K562 (cell line): ENCODE measurements at regions not wholly inside any gene's neighbourhood (a gene's known extent, or its start where the extent isn't known, plus 50 kb on each side); places are given as distances from the start of the nearest gene placed in this dataset.

Experiments used
- ADNP ChIP-seq: fragments of 200-800 bp; sonication (Bioruptor generic); IDR thresholded peaks from 2 replicates; pipeline ENCODE4 v1.6.1; 2016; ENCODE audit warnings: missing genetic modification characterization, missing compliant biosample characterization
- ARID3A ChIP-seq: IDR thresholded peaks from 2 replicates; pipeline ENCODE4 v1.6.1; 2012; ENCODE audit warnings: low read depth, low read length, improper control_type of control experiment, borderline replicate concordance
- CHCHD3 ChIP-seq: fragments of 250-450 bp; sonication (Bioruptor Pico); IDR thresholded peaks from 2 replicates; pipeline ENCODE4 v2.1.2; 2022; ENCODE audit warnings: mild to moderate bottlenecking
- DEAF1 ChIP-seq: fragments of 450-650 bp; formaldehyde crosslinking; IDR thresholded peaks from 2 replicates; pipeline ENCODE4 v1.4.0; 2020; ENCODE audit warnings: mild to moderate bottlenecking, moderate library complexity
- DIDO1 ChIP-seq: fragments of 450-650 bp; IDR thresholded peaks from 2 replicates; pipeline ENCODE4 v1.6.1; 2016; ENCODE audit warnings: low read depth, missing biosample characterization, missing genetic modification characterization
- HDAC8 ChIP-seq: fragments of 450-650 bp; IDR thresholded peaks from 2 replicates; pipeline ENCODE4 v1.6.1; 2016; ENCODE audit warnings: mild to moderate bottlenecking, missing genetic modification characterization, moderate library complexity, missing compliant biosample characterization
- MNT ChIP-seq, 2 experiments: fragments of 450-650 bp; conservative IDR thresholded peaks; 2 replicates each; pipeline ENCODE4 v1.6.1; 2017; ENCODE audit warnings: mild to moderate bottlenecking in 2 of 2, moderate library complexity in 2 of 2
- POLR2AphosphoS5 ChIP-seq: IDR thresholded peaks from 2 replicates; pipeline ENCODE4 v1.6.1; 2011; ENCODE audit warnings: mild to moderate bottlenecking, low read depth, low read length, moderate library complexity; ENCODE audit not compliant: control insufficient read depth, insufficient read depth
- RB1 ChIP-seq: fragments of 450-650 bp; IDR thresholded peaks from 2 replicates; pipeline ENCODE4 v1.6.1; 2017; ENCODE audit warnings: low read depth, mild to moderate bottlenecking
- SIN3A ChIP-seq, 2 experiments: fragments of 150-350 bp in 1 of 2; IDR thresholded peaks; 2 replicates each; pipeline ENCODE4 v1.6.1; 2011 to 2016; ENCODE audit warnings: borderline replicate concordance in 2 of 2, low read depth in 2 of 2, low read length in 2 of 2, mild to moderate bottlenecking in 2 of 2, moderate library complexity in 2 of 2; ENCODE audit not compliant: control insufficient read depth in 1 of 2
- ZBTB1 ChIP-seq: sonication (generic); formaldehyde crosslinking; IDR thresholded peaks from 2 replicates; pipeline ENCODE4 v1.8.1; 2023; ENCODE audit warnings: missing genetic modification reagents, low read depth, mild to moderate bottlenecking, borderline replicate concordance
- ZNF146 ChIP-seq: IDR thresholded peaks from one replicate; pipeline ENCODE4 v1.6.1; 2018; ENCODE audit warnings: missing compliant biosample characterization; ENCODE audit not compliant: unreplicated experiment
- ZNF212 ChIP-seq: fragments of 450-650 bp; formaldehyde crosslinking; IDR thresholded peaks from 2 replicates; pipeline ENCODE4 v1.4.0; 2020; ENCODE audit warnings: mild to moderate bottlenecking
- ZNF589 ChIP-seq: fragments of 200-800 bp; sonication (Bioruptor generic); IDR thresholded peaks from 2 replicates; pipeline ENCODE4 v1.6.1; 2016; ENCODE audit warnings: low read depth, missing genetic modification characterization, missing compliant biosample characterization
- ZNF764 ChIP-seq: fragments of 250-450 bp; sonication (Bioruptor Pico); IDR thresholded peaks from 2 replicates; pipeline ENCODE4 v1.4.0; 2020; ENCODE audit warnings: low read depth, mild to moderate bottlenecking, moderate library complexity
- TF ChIP-seq, protein P1 (sequence below): fragments of 250-450 bp; sonication (Bioruptor Pico); IDR thresholded peaks from 2 replicates; pipeline ENCODE4 v1.9.0; 2021; ENCODE audit warnings: mild to moderate bottlenecking
- TF ChIP-seq, protein P2 (sequence below): fragments of 450-650 bp; IDR thresholded peaks from 2 replicates; pipeline ENCODE4 v1.7.0; 2016; ENCODE audit warnings: borderline replicate concordance
- TF ChIP-seq, protein P3 (sequence below), 2 experiments: fragments of 450-650 bp; IDR thresholded peaks; 2 replicates each; pipeline ENCODE4 v1.6.1; 2016

GRCh38 chr3:167941234-167941995 lies 154.3 kb downstream of the GOLIM4 start (continued):
- TF ChIP-seq ADNP (tag), result peak; percentile 69
- TF ChIP-seq HDAC8 (tag), result no peak
- no peak for TF ChIP-seq CHCHD3 (CRISPR knock-in tag)
- no peak for TF ChIP-seq DIDO1 (tag)
- no peak for TF ChIP-seq ARID3A
- TF ChIP-seq ZNF764 (CRISPR knock-in tag), result no peak
- no peak for TF ChIP-seq MNT (conservative IDR thresholded peaks at IDR 0.05)
- TF ChIP-seq, protein P1, sequence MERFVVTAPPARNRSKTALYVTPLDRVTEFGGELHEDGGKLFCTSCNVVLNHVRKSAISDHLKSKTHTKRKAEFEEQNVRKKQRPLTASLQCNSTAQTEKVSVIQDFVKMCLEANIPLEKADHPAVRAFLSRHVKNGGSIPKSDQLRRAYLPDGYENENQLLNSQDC (CRISPR knock-in tag), result no peak
- peak; percentile 83 for TF ChIP-seq ZBTB1 (CRISPR knock-in tag)
- TF ChIP-seq ZNF589 (CRISPR knock-in tag), result peak; percentile 90
- TF ChIP-seq SIN3A (IDR thresholded peaks at IDR 0.05; ENCODE audit: borderline replicate concordance in 2 of 2, control insufficient read depth in 1 of 2, low read depth in 2 of 2, low read length in 2 of 2), result no peak
- TF ChIP-seq ZNF146 (CRISPR knock-in tag), result no peak
- TF ChIP-seq, protein P2, sequence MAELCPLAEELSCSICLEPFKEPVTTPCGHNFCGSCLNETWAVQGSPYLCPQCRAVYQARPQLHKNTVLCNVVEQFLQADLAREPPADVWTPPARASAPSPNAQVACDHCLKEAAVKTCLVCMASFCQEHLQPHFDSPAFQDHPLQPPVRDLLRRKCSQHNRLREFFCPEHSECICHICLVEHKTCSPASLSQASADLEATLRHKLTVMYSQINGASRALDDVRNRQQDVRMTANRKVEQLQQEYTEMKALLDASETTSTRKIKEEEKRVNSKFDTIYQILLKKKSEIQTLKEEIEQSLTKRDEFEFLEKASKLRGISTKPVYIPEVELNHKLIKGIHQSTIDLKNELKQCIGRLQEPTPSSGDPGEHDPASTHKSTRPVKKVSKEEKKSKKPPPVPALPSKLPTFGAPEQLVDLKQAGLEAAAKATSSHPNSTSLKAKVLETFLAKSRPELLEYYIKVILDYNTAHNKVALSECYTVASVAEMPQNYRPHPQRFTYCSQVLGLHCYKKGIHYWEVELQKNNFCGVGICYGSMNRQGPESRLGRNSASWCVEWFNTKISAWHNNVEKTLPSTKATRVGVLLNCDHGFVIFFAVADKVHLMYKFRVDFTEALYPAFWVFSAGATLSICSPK, result no peak
- TF ChIP-seq POLR2AphosphoS5, result peak; percentile 86
- TF ChIP-seq, protein P3, sequence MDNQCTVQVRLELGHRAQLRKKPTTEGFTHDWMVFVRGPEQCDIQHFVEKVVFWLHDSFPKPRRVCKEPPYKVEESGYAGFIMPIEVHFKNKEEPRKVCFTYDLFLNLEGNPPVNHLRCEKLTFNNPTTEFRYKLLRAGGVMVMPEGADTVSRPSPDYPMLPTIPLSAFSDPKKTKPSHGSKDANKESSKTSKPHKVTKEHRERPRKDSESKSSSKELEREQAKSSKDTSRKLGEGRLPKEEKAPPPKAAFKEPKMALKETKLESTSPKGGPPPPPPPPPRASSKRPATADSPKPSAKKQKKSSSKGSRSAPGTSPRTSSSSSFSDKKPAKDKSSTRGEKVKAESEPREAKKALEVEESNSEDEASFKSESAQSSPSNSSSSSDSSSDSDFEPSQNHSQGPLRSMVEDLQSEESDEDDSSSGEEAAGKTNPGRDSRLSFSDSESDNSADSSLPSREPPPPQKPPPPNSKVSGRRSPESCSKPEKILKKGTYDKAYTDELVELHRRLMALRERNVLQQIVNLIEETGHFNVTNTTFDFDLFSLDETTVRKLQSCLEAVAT (IDR thresholded peaks at IDR 0.05), result peak in 1 of 2 experiments; percentile 98; a peak in 2 of 4 replicates
- TF ChIP-seq RB1, result no peak
- TF ChIP-seq DEAF1, result no peak
- no peak for TF ChIP-seq ZNF212 (CRISPR knock-in tag)
